Natural killer cell (primary cell): ENCODE measurements at regions not wholly inside any gene's neighbourhood (a gene's known extent, or its start where the extent isn't known, plus 50 kb on each side); places are given as distances from the start of the nearest gene placed in this dataset.

Experiments used
- ATAC-seq, 3 donors: fragments of 150-1000 bp in 2 of 3; fragments of 200-7000 bp in 1 of 3; cut with Tn5 transposase; 1 replicate in 1 of 3; 2 replicates in 2 of 3; pipeline ENCODE4 v1.10.0; 2021; ENCODE audit warnings: mild to moderate bottlenecking in 2 of 3, moderate library complexity in 2 of 3
- DNase-seq, 2 donors: peaks; one replicate each; pipeline versions ENCODE4 v3.0.0 to v3.0.0-alpha.2; 2013 to 2021; ENCODE audit warnings: mixed read lengths in 1 of 2
- H3K27ac ChIP-seq: one replicate; pipeline ENCODE4 v1.5.1; 2013; ENCODE audit warnings: mild to moderate bottlenecking, low read length
- H3K27me3 ChIP-seq: one replicate; pipeline ENCODE4 v1.6.1; 2013; ENCODE audit warnings: low read length; ENCODE audit not compliant: control insufficient read depth, insufficient read depth
- H3K36me3 ChIP-seq: one replicate; pipeline ENCODE4 v1.6.1; 2013; ENCODE audit warnings: low read length; ENCODE audit not compliant: control insufficient read depth, insufficient read depth
- H3K4me1 ChIP-seq: one replicate; pipeline ENCODE4 v1.6.1; 2013; ENCODE audit warnings: low read length; ENCODE audit not compliant: control insufficient read depth, insufficient read depth
- H3K4me3 ChIP-seq: one replicate; pipeline ENCODE4 v1.5.1; 2013; ENCODE audit warnings: low read length
- H3K9me3 ChIP-seq: one replicate; pipeline ENCODE4 v1.6.1; 2013; ENCODE audit warnings: low read length; ENCODE audit not compliant: control insufficient read depth, insufficient read depth
- H3K27ac Mint-ChIP-seq, 2 donors: one replicate each; pipeline ENCODE4 v1.8.0; 2022; ENCODE audit warnings: mild to moderate bottlenecking in 2 of 2, mixed read lengths in 2 of 2, moderate library complexity in 1 of 2
- H3K27me3 Mint-ChIP-seq, 2 donors: one replicate each; pipeline ENCODE4 v1.8.0; 2022; ENCODE audit warnings: low read depth in 2 of 2, mixed read lengths in 2 of 2
- H3K36me3 Mint-ChIP-seq: one replicate; pipeline ENCODE4 v1.8.0; 2022; ENCODE audit warnings: mixed read lengths
- H3K4me1 Mint-ChIP-seq, 2 donors: one replicate each; pipeline ENCODE4 v1.8.0; 2022; ENCODE audit warnings: mixed read lengths in 2 of 2
- H3K4me3 Mint-ChIP-seq: one replicate; pipeline ENCODE4 v1.8.0; 2022; ENCODE audit warnings: mild to moderate bottlenecking, moderate library complexity, mixed read lengths
- H3K9me3 Mint-ChIP-seq, 2 donors: one replicate each; pipeline ENCODE4 v1.8.0; 2022; ENCODE audit warnings: mixed read lengths in 2 of 2
- CTCF ChIP-seq: fragments of 200-600 bp; IDR thresholded peaks from one replicate; pipeline ENCODE4 v1.8.0; 2022; ENCODE audit warnings: antibody characterized with exemption
- WGBS: methylation state at CpG from one replicate; pipeline ENCODE4 v1.1.7; 2013; ENCODE audit warnings: missing lambda C conversion rate; ENCODE audit not compliant: insufficient coverage; 5-methylcytosine and 5-hydroxymethylcytosine counted together
- intact Hi-C: fragments of 100-400 bp; cut with micrococcal nuclease; formaldehyde crosslinking; loops from one replicate; pipeline ENCODE4 v1.14.2; 2022

- Mint-ChIP-seq H3K4me3 (no peak overlapping the region), H3K9me3 (no peaks in the 10 kb centered on the region), H3K36me3 (no peaks in the 10 kb centered on the region), H3K4me1 (no peaks in the 10 kb centered on the region), H3K27ac (no peak overlapping the region), H3K27me3 (peaks cover 0 to 11% of the 10 kb centered on the region in 2 donors)
- H3K9me3 ChIP-seq: no peaks in the 10 kb centered on the region
- no peak overlapping the region for H3K4me3 ChIP-seq
- no peak for TF ChIP-seq CTCF
- no peak for ATAC-seq
- no peak overlapping the region for H3K27ac ChIP-seq
- no peaks in the 10 kb centered on the region for H3K36me3 ChIP-seq
- 85% methylated on average over 4 of the region's 4 CpGs for WGBS
- intact Hi-C loops: no loop called here
- DNase-seq: no peak
- H3K4me1 ChIP-seq: no peaks in the 10 kb centered on the region
- no peaks in the 10 kb centered on the region for H3K27me3 ChIP-seq
Measured at GRCh38 chr15:62546628-62547027, 381.5 kb upstream of the C2CD4B start.

- peaks cover 6 to 11% of the 10 kb centered on the region in 2 donors for H3K27me3 Mint-ChIP-seq
- 82% methylated on average over 3 of the region's 3 CpGs for WGBS
- no peak for DNase-seq
Measured at GRCh38 chr15:62547584-62547983, 382.5 kb upstream of the C2CD4B start.

GRCh38 chr15:62549345-62549970 is 384.4 kb upstream of the C2CD4B start:
- no peaks in the 10 kb centered on the region for H3K27me3 ChIP-seq
- H3K4me3 ChIP-seq: no peak overlapping the region
- no peaks in the 10 kb centered on the region for H3K36me3 Mint-ChIP-seq
- intact Hi-C loops: no loop called here
- no peaks in the 10 kb centered on the region for H3K4me1 ChIP-seq
- ATAC-seq (no peak), DNase-seq (no peak)
- peaks cover 7 to 13% of the 10 kb centered on the region in 2 donors for H3K27me3 Mint-ChIP-seq
- no peak overlapping the region for H3K27ac Mint-ChIP-seq
- H3K27ac ChIP-seq: no peak overlapping the region
- H3K9me3 ChIP-seq: no peaks in the 10 kb centered on the region
- no peaks in the 10 kb centered on the region for H3K36me3 ChIP-seq
- peak; percentile 29 for TF ChIP-seq CTCF
- WGBS: 89% methylated on average over 5 of the region's 5 CpGs
- H3K4me1 Mint-ChIP-seq: no peaks in the 10 kb centered on the region
- H3K9me3 Mint-ChIP-seq: no peaks in the 10 kb centered on the region
- no peak overlapping the region for H3K4me3 Mint-ChIP-seq

More at GRCh38 chr15:62547584-62547983, 382.5 kb upstream of the C2CD4B start:
- Histone ChIP-seq H3K4me3 (no peak overlapping the region), H3K4me1 (no peaks in the 10 kb centered on the region), H3K27me3 (no peaks in the 10 kb centered on the region), H3K9me3 (no peaks in the 10 kb centered on the region), H3K27ac (no peak overlapping the region), H3K36me3 (no peaks in the 10 kb centered on the region)
- Mint-ChIP-seq H3K4me1 (no peaks in the 10 kb centered on the region), H3K27ac (no peak overlapping the region), H3K36me3 (no peaks in the 10 kb centered on the region), H3K4me3 (no peak overlapping the region), H3K9me3 (no peaks in the 10 kb centered on the region)
- ATAC-seq: no peak
- no peak for TF ChIP-seq CTCF
- intact Hi-C loops: no loop called here

- Mint-ChIP-seq H3K4me1 (no peaks in the 10 kb centered on the region), H3K4me3 (no peak overlapping the region), H3K36me3 (no peaks in the 10 kb centered on the region), H3K9me3 (no peaks in the 10 kb centered on the region), H3K27me3 (peaks cover 7 to 13% of the 10 kb centered on the region in 2 donors), H3K27ac (no peak overlapping the region)
- Histone ChIP-seq H3K4me3 (no peak overlapping the region), H3K4me1 (no peaks in the 10 kb centered on the region), H3K9me3 (no peaks in the 10 kb centered on the region), H3K27ac (no peak overlapping the region), H3K36me3 (no peaks in the 10 kb centered on the region), H3K27me3 (no peaks in the 10 kb centered on the region)
- intact Hi-C loops: no loop called here
- no peak for TF ChIP-seq CTCF
- no peak for ATAC-seq
- DNase-seq: no peak
- WGBS: 95% methylated on average over 2 of the region's 3 CpGs
Measured at GRCh38 chr15:62550106-62550505, 385.0 kb upstream of the C2CD4B start.
